Transverse colon (tissue), 4 donors: ENCODE measurements at regions not wholly inside any gene's neighbourhood (a gene's known extent, or its start where the extent isn't known, plus 50 kb on each side); places are given as distances from the start of the nearest gene placed in this dataset.

Experiments
- DNase-seq: peaks from one replicate; pipeline ENCODE4 v3.0.0-alpha.2; 2019
- H3K27ac ChIP-seq, 4 donors: fragments of 200-600 bp; sonication (generic); 2 replicates each; pipeline ENCODE4 v1.5.1; 2016 to 2018; ENCODE audit warnings: inconsistent platforms in 4 of 4
- H3K27me3 ChIP-seq: fragments of 200-600 bp; sonication (generic); 2 replicates; pipeline ENCODE4 v1.5.1; 2017; ENCODE audit warnings: inconsistent platforms
- H3K36me3 ChIP-seq, 4 donors: fragments of 200-600 bp; sonication (generic); 2 replicates each; pipeline ENCODE4 v1.5.1; 2017 to 2019; ENCODE audit warnings: inconsistent platforms in 4 of 4
- H3K4me1 ChIP-seq, 4 donors: fragments of 200-600 bp; sonication (generic); 2 replicates each; pipeline ENCODE4 v1.5.1; 2017 to 2020; ENCODE audit warnings: inconsistent platforms in 4 of 4
- H3K4me3 ChIP-seq, 4 donors: fragments of 200-600 bp; sonication (generic); 1 replicate in 1 of 4; 2 replicates in 3 of 4; pipeline versions ENCODE4 v1.5.1 to v1.6.1; 2017 to 2019; ENCODE audit warnings: inconsistent platforms in 4 of 4
- H3K9me3 ChIP-seq, 2 donors: fragments of 200-600 bp; sonication (generic); 2 replicates each; pipeline ENCODE4 v1.5.1; 2017 to 2019; ENCODE audit warnings: inconsistent platforms in 2 of 2
- EP300 ChIP-seq: sonication (generic); formaldehyde crosslinking; IDR thresholded peaks from one replicate; pipeline ENCODE4 v1.6.1; 2017; ENCODE audit warnings: antibody characterized with exemption, low read depth
- POLR2A ChIP-seq: fragments of 450-650 bp; IDR thresholded peaks from one replicate; pipeline ENCODE4 v1.6.1; 2016; ENCODE audit warnings: antibody characterized with exemption, mild to moderate bottlenecking, moderate library complexity
- POLR2AphosphoS5 ChIP-seq, 3 donors: sonication (generic); formaldehyde crosslinking; IDR thresholded peaks; one replicate each; pipeline ENCODE4 v1.6.1; 2016; ENCODE audit warnings: antibody characterized with exemption in 3 of 3
- WGBS, 2 donors: methylation state at CpG; one replicate each; pipeline ENCODE4 v1.1.5; 2018; ENCODE audit warnings: low coverage in 1 of 2; 5-methylcytosine and 5-hydroxymethylcytosine counted together
- in situ Hi-C, 4 donors: fragments of 200-750 bp; cut with MboI; loops; one replicate each; pipeline versions ENCODE4 v1.15.0 to v1.15.1; 2017; ENCODE audit warnings: low sequenced_read_pairs in 3 of 4, low pct_ligation_motif_present in 1 of 4, low pct_unique_long_range_greater_than_20kb in 1 of 4
- intact Hi-C: fragments of 100-400 bp; cut with DNase I; formaldehyde crosslinking; loops from one replicate; pipeline ENCODE4 v1.15.1; 2023; ENCODE audit warnings: low total_unique reads
- TF ChIP-seq, protein P1 (sequence below), 5 experiments: fragments of 200-600 bp in 3 of 5; fragments of 450-650 bp in 2 of 5; sonication (generic) in 3 of 5; IDR thresholded peaks; 1 replicate in 2 of 5; 2 replicates in 3 of 5; pipeline ENCODE4 v1.5.1; 2016 to 2017; ENCODE audit warnings: antibody characterized with exemption in 5 of 5, inconsistent platforms in 3 of 5, mild to moderate bottlenecking in 2 of 5, moderate library complexity in 1 of 5

DNA sequence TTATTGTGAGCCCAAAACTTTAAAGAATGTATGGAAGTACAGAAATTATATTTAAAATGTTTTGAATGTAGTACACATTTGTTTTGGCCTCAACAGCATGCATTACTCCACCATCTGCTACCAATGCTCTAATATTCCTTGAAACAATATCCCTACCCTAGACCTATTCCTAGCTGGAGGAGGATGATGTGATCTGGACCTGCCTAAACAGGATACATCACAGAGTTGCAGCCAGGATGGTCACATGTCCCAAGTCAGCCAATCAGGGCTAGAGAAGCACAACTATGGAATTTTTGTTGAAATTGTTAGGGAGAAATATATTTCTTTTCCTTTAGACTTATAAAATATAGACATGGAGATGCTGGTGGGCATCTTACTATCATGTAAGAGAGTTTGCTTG, 623.3 kb upstream of the NR5A2 start:
- no peak overlapping the region for H3K4me3 ChIP-seq
- H3K36me3 ChIP-seq, result no peaks in the 10 kb centered on the region
- TF ChIP-seq POLR2AphosphoS5 (IDR thresholded peaks at IDR 0.05) (no peak), POLR2A (no peak), EP300 (no peak)
- TF ChIP-seq, protein P1, sequence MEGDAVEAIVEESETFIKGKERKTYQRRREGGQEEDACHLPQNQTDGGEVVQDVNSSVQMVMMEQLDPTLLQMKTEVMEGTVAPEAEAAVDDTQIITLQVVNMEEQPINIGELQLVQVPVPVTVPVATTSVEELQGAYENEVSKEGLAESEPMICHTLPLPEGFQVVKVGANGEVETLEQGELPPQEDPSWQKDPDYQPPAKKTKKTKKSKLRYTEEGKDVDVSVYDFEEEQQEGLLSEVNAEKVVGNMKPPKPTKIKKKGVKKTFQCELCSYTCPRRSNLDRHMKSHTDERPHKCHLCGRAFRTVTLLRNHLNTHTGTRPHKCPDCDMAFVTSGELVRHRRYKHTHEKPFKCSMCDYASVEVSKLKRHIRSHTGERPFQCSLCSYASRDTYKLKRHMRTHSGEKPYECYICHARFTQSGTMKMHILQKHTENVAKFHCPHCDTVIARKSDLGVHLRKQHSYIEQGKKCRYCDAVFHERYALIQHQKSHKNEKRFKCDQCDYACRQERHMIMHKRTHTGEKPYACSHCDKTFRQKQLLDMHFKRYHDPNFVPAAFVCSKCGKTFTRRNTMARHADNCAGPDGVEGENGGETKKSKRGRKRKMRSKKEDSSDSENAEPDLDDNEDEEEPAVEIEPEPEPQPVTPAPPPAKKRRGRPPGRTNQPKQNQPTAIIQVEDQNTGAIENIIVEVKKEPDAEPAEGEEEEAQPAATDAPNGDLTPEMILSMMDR (IDR thresholded peaks at IDR 0.05), result no peak
- no peak overlapping the region for H3K27ac ChIP-seq
- H3K27me3 ChIP-seq, result no peaks in the 10 kb centered on the region
- intact Hi-C loops (no loop called here), in situ Hi-C loops (no loop called here)
- DNase-seq, result no peak
- no peaks in the 10 kb centered on the region for H3K4me1 ChIP-seq
- no peaks in the 10 kb centered on the region for H3K9me3 ChIP-seq

GRCh38 chr1:199404976-199405375, 622.5 kb upstream of the NR5A2 start:
- DNase-seq, result no peak
- H3K4me1 ChIP-seq, result no peaks in the 10 kb centered on the region
- TF ChIP-seq, protein P1 (IDR thresholded peaks at IDR 0.05), result no peak
- no peak for TF ChIP-seq EP300
- no peak for TF ChIP-seq POLR2AphosphoS5 (IDR thresholded peaks at IDR 0.05)
- TF ChIP-seq POLR2A, result no peak
- H3K4me3 ChIP-seq, result no peak overlapping the region
- H3K9me3 ChIP-seq, result no peaks in the 10 kb centered on the region
- no peak overlapping the region for H3K27ac ChIP-seq
- intact Hi-C loops (no loop called here), in situ Hi-C loops (no loop called here)
- no peaks in the 10 kb centered on the region for H3K36me3 ChIP-seq
- no peaks in the 10 kb centered on the region for H3K27me3 ChIP-seq

- H3K36me3 ChIP-seq, result no peaks in the 10 kb centered on the region
- intact Hi-C loops (no loop called here), in situ Hi-C loops (no loop called here)
- TF ChIP-seq EP300 (no peak), POLR2A (no peak), POLR2AphosphoS5 (IDR thresholded peaks at IDR 0.05) (no peak)
- TF ChIP-seq, protein P1 (IDR thresholded peaks at IDR 0.05), result no peak
- no peak overlapping the region for H3K27ac ChIP-seq
- H3K4me3 ChIP-seq, result no peak overlapping the region
- no peaks in the 10 kb centered on the region for H3K4me1 ChIP-seq
- H3K27me3 ChIP-seq, result no peaks in the 10 kb centered on the region
- DNase-seq, result no peak
- no peaks in the 10 kb centered on the region for H3K9me3 ChIP-seq
- 79 to 86% methylated on average over 3 of the region's 3 CpGs for WGBS, 2 donors
Measured at GRCh38 chr1:199405634-199406196, 621.8 kb upstream of the NR5A2 start.

- in situ Hi-C loops, result no loop called here
Measured at GRCh38 chr1:199410462-199410861, 617.0 kb upstream of the NR5A2 start.

More at GRCh38 chr1:199410462-199410861, 617.0 kb upstream of the NR5A2 start:
- H3K27ac ChIP-seq, result no peak overlapping the region
- H3K4me3 ChIP-seq, result no peak overlapping the region
- no peaks in the 10 kb centered on the region for H3K4me1 ChIP-seq
- H3K9me3 ChIP-seq, result no peaks in the 10 kb centered on the region
- intact Hi-C loops, result no loop called here
- H3K27me3 ChIP-seq, result no peaks in the 10 kb centered on the region
- DNase-seq, result no peak
- 76 to 80% methylated on average over 3 of the region's 3 CpGs for WGBS, 2 donors
- TF ChIP-seq POLR2A (no peak), EP300 (no peak), POLR2AphosphoS5 (IDR thresholded peaks at IDR 0.05) (no peak)
- TF ChIP-seq, protein P1 (IDR thresholded peaks at IDR 0.05), result no peak
- H3K36me3 ChIP-seq, result no peaks in the 10 kb centered on the region
